Stimulated activated CD8-positive, alpha-beta memory T cell treated with anti-CD3 and anti-CD28 coated beads, Interleukin-4, amount 100 ng/mL, for 24 hours (primary cell): ENCODE measurements at regions not wholly inside any gene's neighbourhood (a gene's known extent, or its start where the extent isn't known, plus 50 kb on each side); places are given as distances from the start of the nearest gene placed in this dataset.
"Not testable (repeated sequence)": the region's sequence is repeated elsewhere in the genome, so short reads cannot be mapped to it uniquely, and the experiment has no call there.

Experiments used
- DNase-seq: peaks from one replicate; pipeline ENCODE4 v3.0.0-alpha.2; 2020; ENCODE audit warnings: low read depth

DNA sequence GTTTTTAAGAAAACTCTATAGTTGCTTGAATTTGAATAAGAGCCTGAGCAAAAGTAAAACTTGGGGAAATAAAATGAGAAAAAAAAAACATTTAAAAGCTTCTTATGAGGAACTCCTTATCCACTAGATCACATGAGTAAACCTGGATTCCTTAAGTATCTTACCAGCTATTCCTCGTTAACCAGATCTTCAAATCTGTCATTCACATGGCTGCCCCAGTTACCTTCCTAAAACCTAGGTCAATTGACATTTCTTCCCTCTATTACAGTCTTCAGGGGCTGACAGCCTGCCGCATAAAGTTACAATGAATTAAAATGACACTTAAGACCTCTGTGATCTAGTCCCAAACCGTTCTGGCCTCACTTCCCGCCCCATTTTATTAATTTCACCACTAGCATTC is 583.6 kb downstream of the NR2F2 start:
- no peak for DNase-seq

DNA sequence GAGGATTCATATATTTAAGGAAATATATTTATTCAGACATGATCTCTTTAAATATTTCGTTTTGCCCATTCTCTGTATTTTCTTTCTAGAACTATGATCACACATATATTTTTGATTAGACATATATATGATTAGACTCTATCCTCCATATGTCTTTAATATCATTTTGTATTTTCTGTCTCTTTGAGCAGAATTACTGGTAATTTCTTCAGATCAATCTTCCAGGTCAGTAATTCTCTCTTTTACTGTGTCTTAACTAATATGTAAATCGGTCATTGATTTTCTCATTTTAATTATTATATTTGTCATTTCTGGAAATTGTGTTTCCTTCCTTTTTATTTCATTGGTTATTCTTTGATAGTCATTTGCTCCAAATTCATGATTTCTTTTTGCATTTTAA is 586.2 kb downstream of the NR2F2 start:
- no peak for DNase-seq

DNA sequence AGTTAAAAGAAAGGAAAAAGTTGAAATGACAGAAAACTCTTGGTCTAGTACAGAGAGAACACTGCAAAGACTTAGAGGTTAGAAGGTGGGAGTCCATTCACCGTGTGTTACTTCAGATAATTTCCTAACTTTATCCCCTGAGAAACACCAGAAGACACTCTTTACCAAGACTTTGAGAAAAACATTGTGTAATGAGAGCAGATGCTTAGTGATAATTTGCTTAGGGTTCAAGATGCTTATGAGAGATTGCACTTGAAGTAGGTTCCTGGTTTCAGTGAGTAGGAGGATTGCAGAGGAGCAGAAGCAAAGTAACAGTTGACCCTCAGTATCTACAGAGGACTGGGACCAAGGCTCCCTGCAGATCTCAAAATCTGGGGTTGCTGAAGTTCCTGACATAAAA is 594.1 kb downstream of the NR2F2 start:
- DNase-seq: no peak

DNA sequence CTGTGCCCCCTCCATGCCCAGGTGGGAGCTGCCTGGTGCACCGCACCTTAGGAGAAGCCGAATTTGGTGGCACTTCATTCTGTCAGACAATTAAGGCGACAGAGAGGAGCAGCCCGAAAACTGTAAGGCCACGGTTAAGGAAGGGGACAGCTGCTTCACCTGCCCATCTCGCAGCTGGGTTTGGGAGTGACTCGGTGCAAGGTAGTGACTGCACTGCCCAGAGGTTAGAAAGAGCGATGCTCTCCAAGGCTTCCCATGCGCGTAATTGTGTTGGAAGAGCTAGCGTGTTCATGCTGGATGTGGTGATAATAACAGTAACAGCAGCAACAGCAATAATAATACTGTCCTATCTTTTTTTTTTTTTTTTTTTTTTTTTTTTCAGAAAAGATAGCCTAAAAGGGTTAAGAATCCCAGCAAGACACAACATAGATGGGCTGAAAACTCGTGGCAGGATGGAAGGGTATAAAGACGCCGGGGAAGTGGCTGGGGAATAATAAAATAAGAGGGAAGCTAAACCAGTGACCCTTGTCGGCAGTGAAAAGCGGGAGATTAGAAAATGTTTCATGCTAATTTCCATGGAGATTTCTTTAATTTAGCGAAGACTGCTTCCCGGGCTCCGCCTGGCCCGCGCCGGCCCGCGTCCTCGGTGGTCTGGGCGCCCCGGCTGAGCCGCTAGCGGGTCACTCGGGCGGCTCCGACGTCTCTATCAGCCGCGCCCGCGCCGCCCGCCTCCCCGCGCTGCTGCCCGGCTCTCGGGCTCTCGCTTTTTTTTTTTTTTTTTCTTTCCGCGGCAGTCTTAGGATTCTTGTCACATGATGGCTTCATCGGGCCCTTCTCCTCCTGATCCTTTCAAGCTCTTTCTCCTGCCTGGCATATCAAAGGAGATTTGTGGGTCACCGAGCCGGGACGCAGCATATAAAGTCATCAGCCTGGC is 617.1 kb downstream of the NR2F2 start:
- DNase-seq: no peak

DNA sequence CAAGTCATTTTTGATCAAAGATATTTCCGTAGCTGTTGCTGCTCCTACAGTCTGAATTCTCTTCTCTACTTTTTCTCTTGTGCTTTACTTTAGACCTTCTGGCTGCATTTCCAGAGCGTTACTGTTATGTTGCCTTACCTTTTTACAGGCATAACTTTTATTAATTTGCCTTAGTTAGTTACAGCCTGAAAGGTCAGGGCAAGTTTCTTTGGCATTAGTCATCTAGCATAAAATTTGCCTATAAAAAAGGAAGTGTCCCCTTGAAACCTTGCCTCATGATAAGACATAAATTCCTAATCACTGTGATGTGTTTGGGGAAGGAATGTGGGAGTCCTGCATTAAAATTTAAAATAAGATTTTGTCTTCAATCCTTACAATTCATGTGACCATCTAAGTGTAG is 618.5 kb downstream of the NR2F2 start:
- no peak for DNase-seq

DNA sequence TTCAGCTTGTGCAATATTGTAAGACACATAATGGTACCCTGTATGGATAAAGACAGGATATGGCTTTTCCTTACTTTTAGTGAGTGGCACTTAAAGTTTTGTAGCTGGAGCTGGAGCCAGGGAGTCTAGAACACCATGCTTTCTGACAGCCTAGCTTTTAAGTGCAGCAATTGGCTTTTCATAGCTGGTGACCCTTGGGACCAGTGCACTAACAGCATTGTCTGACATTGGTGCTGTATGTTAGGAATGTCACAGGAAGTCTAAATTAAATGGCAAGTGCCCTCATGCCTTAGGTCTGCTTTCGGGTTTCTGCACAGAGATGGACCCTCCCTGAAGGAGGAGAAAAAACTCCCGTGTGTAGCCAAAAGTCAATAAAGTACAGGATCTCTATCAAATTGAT is 628.2 kb downstream of the NR2F2 start:
- no peak for DNase-seq

DNA sequence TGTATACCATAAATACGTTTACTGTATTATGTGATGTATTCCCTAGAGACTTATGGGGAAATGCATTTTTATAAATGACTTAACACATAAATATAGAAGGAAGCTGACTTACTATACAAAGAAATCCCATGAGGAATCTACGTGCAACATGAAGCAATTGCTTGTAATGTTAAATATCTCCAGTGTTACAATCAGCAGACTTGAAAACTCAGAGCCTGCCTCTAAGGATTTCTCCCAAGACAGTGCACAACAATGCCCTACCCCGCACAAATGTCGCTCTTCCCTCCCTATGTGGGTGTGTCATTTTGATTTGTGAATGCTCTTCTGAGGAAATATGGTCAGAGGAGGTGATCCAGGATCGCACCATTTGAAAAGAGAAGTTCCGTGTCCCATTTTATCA is 629.0 kb downstream of the NR2F2 start:
- DNase-seq: no peak

DNA sequence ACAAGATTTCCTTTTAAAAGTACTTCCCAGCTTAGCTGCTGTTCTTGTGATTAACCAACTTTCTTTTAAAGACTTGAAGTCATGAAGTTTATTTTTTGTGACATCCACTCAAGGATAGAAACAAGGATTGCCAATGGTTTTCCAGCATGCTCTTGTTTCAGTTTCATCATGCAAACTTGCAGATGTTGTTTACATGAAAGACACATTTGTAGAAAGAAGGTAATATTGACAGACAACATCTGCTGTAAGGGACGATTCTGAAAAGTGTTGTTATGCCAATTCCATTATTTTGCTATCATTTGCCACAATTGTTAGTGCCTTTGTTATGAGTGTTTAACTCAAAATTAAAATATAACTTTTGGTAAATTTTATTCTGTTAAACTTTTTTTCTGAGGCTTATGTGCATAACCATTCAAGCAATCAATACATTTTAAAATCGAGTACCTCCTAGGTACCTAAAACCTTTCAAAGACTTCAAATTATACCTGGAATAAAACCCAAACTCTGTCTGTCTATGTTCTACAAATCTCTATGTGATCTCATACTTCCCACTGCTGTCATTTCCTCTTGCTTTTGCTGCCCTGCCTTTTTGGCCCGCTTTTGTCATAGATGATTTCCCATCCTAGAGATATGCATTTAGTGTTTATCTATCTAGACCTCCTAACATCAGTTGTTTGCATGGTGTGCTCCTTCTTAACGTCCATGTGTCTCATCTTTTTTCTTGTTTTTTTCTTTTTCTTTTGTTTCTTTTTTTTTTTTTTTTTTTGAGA is 630.4 kb downstream of the NR2F2 start:
- no peak for DNase-seq

DNA sequence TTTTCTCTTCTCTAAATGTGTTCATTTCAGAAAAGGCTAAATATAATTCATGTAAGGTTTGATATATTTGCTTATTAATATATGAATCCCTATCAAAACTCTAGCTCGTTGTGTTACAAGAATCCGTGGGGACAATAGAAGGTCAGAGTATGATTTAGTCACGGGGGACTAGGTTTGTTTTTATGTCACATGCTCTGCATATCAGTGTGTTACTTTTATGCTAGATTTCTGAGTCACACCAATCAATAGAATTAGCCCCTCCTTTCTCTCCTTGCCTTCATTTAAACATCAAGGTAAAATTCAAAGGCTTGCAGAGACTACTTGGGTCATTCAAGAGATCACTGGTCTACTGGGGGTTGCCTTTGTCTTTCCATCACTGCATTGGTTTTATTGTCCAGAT is 636.1 kb downstream of the NR2F2 start:
- no peak for DNase-seq

DNA sequence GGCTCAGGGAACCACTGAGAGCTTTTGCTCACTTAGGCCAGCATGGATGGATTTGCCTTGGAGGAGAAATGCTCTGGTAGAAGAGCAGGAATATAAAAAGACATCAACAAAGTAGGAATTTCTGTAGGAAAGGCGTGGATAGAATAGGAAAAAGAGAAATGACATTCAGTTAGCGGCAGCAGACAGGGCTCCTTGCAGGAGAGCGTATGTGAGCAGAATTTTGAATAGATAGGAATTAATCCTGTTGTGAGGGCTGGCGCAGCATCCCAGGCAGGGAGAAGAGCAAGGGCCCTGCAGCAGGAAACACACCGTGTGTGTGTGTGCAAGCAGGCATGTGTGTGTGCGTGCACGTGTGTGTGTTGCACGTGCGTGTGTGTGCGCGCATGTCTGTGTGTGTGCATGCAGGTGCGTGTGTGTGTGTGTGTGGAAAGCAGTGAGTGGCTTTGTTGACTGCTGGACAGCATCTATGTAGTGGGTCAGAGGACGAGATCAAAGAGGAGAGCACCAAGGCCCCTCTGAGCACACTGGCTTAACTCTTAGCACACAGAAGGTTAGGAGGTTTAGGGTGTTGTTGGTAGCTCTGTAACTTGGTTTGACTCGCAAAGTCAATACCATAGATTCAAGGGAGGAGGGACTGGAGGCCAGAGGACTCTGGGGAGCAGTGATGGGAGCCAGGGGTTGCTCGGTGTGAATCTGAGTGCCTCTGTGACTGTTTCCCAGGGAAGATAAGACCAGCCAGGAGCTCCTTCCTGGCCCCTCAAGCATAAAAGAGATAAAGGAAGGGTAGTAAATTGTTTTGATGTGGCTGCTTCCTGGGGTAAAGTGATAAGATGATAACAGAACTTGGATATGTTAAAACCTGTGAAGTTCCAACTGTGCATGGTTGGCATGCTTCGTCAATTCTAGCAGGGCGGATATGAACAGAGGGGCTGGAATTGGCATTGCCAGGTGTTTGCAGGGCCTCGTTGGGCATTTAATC is 639.5 kb downstream of the NR2F2 start:
- no peak for DNase-seq

DNA sequence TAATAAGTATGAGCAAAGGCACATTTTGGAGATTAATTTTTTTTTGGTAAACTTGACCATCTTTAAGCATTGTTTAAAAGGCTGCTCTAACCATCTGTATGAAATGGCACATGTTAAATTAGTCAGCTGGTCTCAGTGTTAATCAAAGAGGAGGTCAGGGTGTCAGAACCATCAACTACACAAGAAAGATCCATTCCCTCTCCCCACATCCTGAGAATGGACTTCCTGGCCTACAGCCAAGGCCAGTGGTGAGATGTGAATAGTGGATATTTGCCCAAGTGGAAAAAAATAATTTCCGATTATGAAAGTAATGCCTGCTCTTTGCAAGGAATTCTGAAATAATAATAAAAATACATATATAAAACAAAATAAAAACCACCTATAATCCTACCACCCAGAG is 641.7 kb downstream of the NR2F2 start:
- DNase-seq: no peak

DNA sequence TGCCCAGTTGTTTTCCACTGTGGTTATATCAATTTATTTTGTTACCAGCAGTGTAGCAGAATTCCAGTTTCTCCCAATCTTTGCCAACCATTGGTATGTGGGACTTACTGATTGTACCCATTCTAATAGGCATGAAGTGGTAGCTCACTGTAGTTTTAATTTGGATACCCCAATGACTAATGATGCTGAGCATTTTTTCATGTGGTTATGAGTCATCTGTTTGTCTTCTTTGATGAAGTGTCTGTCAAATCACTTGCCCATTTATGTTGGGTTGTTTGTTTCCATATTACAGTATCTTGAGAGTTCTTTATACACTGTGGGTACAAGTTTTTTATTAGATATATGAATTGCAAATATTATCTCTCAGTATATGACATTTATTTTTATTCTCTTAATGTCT is 644.3 kb downstream of the NR2F2 start:
- DNase-seq: no peak

DNA sequence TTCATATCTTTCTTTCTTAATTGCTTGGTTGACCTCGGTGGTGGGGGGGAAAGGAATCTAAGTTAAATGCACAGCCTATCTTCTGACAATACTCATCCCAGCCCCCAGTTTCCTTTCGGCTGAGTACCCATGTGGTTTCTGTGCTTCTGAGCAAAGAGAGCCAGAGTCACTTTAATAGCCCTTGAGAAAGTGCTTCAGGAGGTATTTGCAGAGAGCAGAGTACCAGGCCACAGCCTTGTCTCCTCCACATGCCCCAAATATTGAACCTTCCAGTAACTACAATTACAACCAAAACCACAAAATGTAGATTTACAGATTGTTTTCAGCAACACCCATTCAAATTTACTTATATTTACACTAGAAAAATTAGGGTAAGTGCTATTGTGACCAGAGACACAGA is 647.4 kb downstream of the NR2F2 start:
- no peak for DNase-seq

DNA sequence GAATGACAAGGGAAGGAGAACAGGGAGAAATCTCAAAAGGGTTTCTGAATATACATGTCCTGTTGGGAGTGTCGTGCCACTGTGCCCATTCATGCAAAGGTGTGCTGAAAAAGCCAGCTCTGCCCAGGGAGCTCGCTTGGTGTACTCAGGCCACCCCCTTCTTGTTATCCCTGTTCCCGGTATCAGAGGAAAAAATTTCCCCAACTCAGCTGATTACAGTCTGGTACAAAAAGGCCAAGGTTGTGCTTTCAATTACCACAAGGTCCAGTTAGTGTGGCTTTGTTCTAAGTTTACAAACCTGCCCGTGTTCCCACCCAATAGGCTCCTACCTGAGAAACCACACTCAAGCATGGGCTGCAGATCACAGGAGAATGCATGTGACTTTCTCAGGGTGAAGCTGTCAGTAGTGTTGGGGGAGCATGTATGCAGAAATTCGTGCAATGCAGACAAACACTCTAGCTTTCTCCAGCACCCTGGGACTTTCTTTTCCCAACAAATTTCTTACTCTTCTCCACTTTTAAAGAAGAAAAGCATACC is 648.5 kb downstream of the NR2F2 start:
- DNase-seq: no peak

DNA sequence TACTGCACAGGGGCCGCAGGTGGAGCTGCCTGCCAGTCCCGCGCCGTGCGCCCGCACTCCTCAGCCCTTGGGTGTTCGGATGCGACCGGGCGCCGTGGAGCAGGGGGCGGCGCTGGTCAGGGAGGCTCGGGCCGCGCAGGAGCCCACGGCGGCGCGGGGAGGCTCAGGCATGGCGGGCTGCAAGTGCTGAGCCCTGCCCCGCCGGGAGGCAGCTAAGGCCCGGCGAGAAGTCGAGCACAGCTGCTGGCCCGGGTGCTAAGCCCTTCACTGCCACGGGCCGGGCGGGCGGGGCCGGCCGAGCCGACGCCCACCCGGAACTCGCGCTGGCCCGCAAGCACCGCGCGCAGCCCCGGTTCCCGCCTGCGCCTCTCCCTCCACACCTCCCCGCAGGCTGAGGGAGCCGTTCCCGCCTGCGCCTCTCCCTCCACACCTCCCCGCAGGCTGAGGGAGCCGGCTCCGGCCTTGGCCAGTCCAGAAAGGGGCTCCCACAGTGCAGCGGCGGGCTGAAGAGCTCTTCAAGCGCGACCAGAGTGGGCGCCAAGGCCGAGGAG is 653.7 kb downstream of the NR2F2 start:
- DNase-seq: not testable (repeated sequence)

DNA sequence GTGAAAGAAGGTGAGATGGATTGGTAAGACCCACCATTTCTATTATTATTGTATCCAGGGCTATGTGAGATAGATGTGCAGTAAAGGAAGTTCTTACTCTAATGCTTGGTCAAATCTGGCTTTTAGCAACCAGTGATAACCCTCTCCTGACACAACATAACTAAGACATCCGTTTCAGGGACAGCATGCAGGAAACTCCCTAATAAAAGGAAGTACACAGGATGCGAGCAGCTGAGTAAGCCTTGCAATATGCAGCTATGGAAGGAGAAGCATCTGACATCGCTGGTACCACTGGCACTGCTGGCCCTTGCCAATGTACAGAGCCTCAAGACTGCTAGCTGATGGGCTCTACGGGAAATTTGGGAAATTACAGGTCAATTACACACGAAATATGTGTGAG is 662.3 kb downstream of the NR2F2 start:
- DNase-seq: no peak

DNA sequence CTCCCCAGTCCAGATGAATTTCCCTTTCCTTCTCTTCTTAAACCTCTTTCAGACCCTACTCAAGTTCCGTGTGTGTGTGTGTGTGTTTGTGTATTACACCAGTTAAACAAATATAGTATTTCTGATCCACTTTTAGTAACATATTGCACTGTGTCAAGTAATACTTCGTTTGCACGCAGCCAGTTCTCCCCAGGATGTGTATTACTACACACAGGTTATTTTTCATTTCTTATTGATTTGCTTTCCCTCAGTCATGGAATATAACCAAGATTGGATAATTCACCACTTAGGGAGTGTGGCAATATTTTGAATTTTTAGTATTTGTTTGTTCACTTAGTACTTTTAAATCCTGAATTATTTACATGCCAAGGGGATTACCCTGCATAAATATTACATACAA is 667.0 kb downstream of the NR2F2 start:
- no peak for DNase-seq

DNA sequence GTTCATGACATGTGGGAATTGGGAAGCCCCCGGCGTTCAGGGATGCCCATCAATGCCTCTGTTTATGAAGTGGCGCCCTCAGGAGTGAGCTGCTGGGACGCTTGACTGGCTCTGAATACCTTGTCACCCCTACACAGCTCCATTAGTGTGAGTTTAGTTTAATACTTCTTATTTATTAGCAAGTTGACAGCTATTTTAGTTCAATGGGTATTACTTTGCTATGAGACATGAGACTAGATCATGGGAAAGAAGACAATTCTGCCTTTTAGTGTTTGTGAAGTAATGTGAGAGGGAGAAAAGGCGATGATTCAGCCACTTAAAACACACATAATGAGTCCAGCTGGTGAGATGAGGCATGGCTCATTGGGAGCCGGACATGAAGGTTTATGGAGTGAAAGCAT is 678.5 kb downstream of the NR2F2 start:
- DNase-seq: no peak

DNA sequence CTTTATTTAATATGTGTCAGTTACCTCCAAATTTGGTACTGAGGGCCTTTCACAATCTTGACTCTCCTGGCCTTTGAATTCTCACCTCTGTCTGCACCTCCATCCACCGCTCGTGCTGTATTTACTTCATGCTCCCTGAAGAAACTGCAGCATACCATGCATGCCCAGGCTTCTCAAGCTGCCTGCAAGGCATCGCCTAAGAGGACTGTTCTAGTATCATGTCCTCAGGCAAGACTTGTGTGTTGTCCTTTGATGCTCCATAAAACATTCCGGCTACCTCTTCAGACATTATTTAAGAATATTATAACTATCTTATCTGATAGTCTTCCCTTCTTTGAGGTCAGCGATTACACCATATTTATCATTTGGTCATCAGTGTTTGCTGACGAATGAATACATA is 682.5 kb downstream of the NR2F2 start:
- no peak for DNase-seq

DNA sequence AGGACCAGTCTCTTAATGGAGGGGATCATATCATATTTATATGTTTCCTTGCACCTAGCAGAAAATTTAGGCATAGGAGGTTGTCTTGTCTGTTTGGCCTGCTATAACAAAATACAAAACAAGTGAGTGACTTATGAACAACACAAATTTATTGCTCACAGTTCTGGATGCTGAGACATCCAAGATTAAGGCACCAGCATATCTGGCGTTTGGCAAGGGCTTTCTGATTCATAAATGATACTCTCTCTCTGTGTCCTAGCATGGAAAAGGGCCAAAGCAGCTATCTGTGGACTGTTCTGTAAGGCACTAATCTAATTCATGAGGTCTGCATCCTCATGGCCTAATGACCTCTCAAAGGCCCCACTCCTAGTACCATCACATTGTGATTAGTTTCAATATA is 683.0 kb downstream of the NR2F2 start:
- no peak for DNase-seq

DNA sequence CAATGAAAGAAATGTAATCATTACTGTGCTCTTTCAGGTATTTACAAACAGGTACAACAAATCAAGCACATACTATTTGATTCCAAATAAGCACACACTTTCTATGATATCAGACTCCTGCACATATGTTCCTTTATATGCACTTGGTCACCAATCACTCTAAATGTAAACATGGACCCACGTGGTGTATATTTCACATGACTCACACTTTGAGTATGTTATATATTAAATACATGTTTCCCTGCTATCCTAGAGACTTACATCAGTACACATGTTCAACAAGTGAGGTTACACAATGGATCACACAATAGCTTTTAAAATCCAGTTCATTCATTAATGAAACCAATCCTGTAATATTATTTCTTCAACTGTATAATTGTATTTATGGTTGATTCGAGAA is 683.5 kb downstream of the NR2F2 start:
- no peak for DNase-seq

DNA sequence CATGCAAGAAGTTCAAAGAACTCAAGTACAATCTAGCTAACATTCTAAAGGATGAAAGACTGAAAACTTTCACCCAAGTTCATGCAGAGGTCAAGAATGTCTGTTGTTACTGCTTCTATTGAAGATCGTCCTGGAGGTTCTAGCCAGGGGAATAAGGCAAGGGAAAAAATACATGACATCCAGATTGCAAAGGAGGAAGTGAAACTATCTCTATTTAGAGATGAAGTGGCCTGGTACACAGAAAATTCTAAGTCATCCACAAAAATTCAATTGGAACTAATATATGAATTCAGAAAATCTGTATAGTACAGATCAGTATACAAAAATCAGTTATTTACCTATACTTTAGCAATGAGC is 693.0 kb downstream of the NR2F2 start:
- no peak for DNase-seq
